ENCODE measurements at regions not wholly inside any gene's neighbourhood (a gene's known extent, or its start where the extent isn't known, plus 50 kb on each side); places are given as distances from the start of the nearest gene placed in this dataset.

GRCh38 chr7:152910545-152911225, 151.1 kb downstream of the ACTR3B start:
- TF ChIP-seq EZH2 (IDR thresholded peaks at IDR 0.05; ENCODE audit: insufficient read depth, poor library complexity, severe bottlenecking) (no peak), EZH2phosphoT487 (IDR thresholded peaks at IDR 0.05; ENCODE audit: insufficient read depth, low read depth) (no peak)
